ENCODE measurements at regions not wholly inside any gene's neighbourhood (a gene's known extent, or its start where the extent isn't known, plus 50 kb on each side); places are given as distances from the start of the nearest gene placed in this dataset.
"Not testable (repeated sequence)": the region's sequence is repeated elsewhere in the genome, so short reads cannot be mapped to it uniquely, and the experiment has no call there.

DNA sequence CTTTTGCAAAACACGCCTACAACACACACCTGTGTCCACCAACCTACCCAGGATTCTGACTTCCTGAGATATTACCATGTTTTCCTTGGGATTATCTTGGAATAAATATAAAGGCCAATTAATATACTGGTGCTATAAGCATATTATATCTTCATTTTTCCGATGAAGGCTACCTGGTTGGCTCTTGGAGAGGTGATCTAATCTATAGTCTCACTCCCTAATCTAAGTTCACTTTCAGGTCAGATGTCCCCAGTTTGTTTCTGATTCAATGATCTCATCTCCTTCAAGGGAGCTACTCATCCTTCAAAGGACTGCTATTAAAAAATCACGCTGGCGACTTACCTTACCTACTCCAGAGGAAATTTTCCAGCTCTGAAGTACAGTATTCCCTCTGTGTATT lies 517.5 kb downstream of the KLF5 start:
- DNase-seq (ENCODE audit: low spot score), result no peak

DNA sequence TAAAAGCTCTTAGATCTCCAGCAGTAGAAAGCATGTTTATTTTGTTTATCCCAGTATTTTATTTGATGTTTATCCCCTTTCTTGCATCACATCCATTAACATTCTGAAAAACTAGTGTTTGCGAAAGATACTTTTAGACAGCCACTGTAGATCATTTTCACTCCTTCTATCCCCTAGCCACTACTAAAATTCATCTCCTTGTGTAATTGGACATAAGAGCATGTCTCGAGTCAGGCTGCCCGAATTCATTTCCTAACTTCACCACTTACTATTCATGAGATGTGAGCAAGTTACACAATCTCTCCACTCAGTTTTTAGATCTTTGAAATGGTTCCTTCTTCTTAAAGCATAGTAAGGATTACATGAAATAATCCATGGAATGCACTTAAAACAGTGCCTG lies 514.0 kb downstream of the KLF5 start:
- DNase-seq (ENCODE audit: low spot score), result no peak

DNA sequence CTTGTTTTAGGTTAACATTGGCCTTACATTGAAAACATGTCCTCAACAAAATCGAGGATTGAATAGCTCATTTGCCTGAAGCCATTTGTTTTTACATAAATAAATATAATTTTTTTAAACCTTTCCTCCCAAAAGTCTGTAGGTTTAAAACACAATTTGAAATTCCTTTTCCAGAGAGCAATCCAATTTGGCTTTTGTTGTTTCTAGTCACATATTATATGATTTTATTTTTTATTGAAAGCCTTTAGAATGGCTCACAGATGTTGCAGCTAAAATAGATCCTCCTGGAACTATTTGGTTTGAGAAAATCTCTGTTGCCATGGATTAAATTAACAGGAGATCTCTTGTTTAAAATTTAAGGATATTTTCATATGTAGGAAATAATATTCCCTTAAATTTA lies 512.6 kb downstream of the KLF5 start:
- no peak for DNase-seq (ENCODE audit: low spot score)

DNA sequence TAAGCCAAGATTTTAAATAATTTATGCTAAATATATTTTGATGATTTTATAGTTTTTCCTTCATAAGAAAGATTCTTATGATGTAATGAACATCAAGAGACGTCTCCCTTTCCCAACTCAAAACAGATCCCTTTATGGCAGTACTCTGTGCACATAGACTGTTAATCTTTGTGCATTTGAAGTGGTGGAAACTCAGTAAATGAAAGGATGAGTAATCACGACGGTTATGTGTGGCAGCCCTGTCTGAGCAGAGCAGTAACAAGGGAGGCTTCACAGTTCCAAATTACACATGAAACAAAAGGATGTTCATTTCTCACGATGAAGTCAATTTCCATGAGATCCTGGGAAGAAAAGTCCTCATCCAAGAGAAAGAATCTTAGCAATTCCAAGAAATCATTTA lies 498.1 kb downstream of the KLF5 start:
- DNase-seq (ENCODE audit: low spot score), result peak; percentile 8

DNA sequence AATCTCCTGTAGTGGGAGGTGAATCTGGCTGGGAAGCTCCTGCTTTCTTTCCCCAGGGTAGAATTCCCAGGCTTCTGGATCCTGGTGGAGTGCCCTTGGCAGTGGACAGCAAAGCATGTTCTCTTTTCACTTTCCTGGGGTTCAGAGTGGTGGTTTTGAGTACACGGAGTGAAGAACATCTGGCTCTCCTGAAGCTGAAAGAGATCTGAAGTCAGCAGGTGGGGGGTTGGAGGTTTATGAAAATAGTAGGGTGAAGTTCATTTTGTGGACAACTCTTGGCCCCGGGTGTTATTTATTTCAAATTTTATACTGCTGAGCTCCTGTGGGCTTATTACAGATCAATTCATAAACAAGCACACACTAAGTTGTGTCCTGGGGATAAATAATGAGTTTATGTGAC lies 497.3 kb downstream of the KLF5 start:
- DNase-seq (ENCODE audit: low spot score), result no peak

DNA sequence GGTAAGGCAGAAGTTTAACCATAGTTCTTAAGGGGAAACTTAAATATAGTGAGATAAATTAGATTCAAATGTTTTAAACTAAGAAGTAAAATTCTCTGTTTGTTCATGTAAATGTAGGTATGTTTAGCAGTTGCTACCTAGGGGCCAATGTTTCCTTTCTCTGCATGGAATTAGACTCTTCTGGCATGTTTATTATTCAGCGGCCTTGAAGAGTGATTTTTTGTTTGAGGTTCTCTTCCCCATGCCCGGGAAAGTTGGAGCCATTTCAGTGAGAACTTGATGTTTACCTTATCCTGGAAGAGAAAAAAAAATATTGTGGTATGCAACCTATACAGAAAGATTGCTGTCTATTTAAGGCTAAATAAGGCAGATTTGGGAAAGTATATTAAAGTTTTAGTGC lies 492.9 kb downstream of the KLF5 start:
- no peak for DNase-seq (ENCODE audit: low spot score)

DNA sequence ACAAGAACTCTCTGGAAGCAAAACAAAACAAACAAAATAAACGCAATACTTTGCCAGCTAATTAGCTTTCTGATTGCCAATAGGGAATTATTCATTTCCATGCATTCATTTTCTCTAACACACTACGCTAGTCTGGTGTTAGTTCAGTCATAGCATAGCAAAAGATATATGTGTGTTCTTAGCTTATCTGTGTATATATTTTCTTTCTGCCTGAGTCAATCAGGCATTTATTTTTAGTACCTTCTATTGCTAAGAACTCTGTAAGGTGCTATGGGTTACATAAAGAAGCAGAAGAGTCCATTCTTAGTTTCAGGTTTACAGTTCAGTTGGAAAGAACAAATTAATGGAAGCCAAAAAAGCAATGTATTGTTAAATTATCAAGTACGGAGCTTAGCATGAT lies 490.9 kb downstream of the KLF5 start:
- DNase-seq (ENCODE audit: low spot score), result no peak

DNA sequence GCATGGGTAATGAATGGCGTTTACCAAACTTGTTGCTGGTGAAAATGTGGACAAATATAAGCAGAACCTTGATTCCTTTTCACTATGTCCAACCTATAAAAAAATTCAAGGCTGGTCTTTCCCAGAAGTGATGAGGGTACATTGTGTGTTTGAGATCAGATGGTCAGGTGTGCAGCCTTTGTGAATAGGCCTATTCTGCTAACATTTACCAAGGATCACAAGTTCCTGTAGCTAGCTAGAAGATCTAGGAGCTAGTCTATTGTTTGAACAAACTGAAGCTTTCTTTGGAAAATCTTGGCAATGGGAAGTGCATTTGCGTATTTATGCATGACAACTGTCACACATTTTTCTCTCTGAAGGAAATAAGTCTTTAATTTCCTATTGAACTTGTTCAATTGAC lies 489.6 kb downstream of the KLF5 start:
- no peak for DNase-seq (ENCODE audit: low spot score)

DNA sequence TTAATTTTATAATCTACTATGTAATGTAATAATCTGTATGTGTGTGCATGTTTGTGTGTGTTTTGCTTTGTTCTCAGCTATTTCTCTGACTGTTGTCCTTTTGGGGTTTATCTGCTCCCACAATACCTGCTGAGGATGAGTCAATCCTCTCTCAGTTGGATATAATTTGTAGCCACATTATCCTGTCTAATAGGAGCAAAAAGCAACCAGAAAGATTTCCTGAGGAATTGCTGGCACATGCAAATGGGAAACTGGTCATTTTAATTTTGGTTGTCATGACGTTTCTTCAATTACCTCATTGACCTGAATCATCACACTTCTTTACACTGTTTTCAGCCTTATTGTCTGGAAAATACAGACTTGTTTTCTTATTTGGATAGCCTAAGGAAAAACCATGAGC lies 488.4 kb downstream of the KLF5 start:
- DNase-seq (ENCODE audit: low spot score), result no peak

DNA sequence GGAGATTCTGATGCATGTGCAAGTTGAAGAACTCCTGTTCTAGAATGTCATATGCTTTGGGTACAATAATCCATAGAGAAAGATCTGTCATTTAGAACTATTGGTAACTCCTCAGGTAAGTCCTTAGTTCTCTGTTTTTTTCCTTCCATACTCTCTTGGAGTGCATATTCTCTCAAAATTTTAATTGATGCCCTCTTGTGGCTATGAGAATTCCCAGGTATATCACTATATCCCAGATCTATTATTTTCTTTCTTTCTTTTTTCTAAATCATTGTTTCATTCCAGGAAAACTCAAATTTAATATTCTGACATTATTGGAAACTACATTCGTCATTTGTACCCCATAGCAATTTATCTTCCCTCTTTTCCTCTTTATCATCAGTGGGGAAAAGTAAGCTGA lies 485.4 kb downstream of the KLF5 start:
- no peak for DNase-seq (ENCODE audit: low spot score)

DNA sequence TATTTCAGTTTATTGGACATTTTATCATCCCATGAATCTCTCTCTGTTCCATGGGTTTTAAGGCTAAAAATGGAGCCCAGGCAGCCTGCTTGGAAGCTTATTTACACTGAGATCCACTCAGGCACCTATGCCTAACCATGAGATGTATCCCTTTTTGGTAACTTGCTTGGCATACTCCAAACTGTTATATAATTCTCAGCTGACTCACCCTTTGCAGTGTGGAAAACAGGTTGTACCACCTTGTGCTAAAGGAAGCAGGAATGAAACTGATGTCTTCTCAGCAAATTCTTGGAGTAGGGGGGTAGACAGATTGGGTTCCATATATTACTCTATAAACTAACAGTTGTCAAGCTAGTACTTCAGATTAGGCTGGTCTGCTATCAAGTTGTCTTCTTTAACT lies 483.6 kb downstream of the KLF5 start:
- DNase-seq (ENCODE audit: low spot score), result no peak

DNA sequence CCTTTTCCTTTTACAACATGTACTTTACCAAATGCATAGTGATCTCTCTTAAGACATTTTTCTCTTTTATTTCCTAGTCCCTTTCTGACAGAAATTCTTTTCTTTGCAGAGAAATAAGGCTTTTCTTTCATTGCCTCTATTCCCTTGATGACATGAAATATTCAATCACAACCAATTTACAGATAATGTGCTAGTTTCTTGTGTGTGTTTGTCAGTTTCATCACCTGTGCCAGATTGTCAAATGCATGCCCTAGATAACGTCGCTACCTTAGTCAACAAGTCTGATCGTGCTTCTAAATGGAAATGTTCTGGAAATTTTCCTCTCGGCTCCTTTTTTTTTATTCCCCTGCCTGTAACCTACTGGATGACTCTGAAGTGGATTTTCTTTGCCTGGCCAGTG lies 478.1 kb downstream of the KLF5 start:
- no peak for DNase-seq (ENCODE audit: low spot score)

DNA sequence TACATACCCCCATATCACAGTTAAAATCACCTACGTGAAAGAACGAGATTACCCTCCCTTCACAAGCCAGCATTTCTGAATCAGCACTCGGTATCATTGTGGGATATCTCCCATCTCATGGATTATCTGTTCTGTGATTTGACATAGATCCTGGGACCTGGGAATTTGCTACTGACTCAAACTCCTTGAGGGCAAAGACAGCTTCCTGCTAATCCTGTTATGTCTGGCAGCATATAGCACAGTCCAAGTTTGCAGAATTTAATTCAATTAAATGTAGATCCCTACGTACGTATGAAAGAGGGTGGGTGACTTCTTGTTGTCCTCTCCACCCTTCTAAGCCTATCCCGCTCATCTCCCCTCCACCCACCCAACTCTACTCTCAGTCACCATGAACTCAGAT lies 476.5 kb downstream of the KLF5 start:
- DNase-seq (ENCODE audit: low spot score), result no peak

DNA sequence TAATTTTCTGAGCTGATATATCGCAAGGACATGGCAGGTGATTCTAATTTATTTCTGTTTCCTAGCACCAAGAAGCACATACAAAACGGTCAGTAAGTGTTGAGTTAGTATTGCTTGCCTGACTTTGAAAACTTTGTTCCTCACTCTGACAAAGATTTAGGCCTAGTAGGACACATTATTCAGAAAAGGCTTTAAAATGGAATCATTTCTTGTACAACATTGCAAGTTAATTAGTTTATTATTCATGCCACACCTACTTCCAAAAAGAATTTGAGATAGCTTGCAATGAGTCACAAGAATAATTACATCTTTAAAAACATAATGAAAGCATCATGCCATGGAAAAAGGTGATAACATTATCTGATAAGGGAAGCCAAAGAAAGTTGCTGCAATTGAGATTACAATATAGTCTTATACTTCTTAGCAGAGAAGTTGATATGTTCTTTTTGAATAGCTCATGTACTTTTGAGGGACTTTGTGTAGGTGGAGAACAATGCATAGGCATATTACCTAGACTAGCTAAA lies 474.2 kb downstream of the KLF5 start:
- DNase-seq (ENCODE audit: low spot score), result no peak

DNA sequence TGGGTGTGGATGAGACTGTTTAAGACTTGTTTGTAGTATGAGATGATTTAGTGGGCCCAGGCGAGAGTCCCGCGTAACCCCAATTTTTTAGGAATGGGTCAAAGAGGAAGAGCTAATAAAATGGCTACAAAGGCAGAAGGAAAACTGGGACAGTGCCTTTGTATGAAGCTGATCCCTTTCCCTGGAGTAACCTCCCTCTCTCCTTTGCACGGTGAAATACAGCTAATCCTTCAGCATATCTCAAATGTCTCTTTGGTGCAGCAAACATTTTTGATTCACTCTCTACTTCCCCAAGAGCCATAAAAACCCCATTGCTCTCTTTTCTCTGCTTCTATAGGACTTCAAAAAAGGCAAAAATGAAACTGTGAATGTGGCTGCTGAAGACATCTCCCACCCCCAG lies 473.8 kb downstream of the KLF5 start:
- DNase-seq (ENCODE audit: low spot score), result no peak

DNA sequence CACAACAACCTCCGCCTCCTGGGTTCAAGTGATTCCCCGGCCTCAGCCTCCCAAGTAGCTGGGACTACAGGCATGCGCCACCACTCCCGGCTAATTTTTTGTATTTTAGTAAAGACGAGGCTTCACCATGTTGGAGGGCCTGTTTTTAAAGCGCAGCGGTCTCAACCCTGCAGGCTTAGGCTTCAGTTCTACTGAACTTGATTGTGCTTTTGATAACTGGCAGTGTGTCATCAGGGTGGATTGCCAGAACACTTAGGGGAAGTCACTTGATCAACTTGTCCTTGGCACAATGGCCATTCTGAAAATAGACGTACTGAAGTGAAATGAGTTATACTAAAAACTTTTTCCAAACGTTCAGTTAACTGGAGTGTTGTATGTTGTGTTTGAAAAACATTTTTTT lies 472.2 kb downstream of the KLF5 start:
- DNase-seq (ENCODE audit: low spot score), result no peak

DNA sequence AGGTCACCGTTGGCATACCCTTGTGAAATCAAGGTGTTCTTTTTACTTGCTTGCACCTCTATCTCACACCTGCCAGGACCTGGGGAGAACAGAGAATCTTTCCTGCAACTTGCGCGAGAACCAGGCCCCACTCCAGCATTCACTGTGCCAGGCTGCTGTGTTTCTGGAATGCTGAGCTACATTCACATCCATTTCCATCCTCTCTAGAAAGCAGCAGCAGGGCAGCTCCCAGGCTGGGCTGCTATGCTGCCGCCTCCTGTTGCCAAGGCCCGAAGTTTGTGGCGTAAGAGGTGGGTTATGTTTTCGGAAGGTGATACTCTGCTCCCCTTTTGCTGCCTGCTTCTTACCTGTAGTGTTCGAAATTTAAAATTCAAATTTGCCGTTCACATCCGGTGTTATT lies 464.1 kb downstream of the KLF5 start:
- no peak for DNase-seq (ENCODE audit: low spot score)

DNA sequence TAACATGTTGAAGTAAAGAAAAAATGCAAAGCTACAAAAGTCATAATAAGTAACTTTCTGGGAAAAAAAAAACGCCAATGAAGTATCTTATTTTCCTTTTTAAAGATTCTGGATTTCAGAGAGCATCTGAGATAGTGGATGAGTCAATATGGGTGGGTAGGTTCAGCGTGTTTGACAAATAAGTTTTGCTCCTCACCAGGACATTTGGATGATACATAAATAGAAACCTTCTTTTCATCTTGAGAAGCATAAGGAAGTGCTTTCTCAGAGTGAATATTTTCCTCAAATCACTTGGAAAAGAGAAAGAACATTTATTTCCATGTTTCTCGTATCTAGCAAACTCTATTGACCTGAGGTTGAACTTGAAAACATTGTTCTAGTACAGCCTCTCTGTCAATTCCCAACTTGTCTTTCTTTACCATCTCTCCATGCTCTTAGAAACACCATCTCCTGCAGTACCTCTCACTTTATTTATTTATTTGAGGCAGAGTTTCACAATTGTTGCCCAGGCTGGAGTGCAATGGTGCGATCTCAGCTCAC lies 463.2 kb downstream of the KLF5 start:
- DNase-seq (ENCODE audit: low spot score), result no peak

DNA sequence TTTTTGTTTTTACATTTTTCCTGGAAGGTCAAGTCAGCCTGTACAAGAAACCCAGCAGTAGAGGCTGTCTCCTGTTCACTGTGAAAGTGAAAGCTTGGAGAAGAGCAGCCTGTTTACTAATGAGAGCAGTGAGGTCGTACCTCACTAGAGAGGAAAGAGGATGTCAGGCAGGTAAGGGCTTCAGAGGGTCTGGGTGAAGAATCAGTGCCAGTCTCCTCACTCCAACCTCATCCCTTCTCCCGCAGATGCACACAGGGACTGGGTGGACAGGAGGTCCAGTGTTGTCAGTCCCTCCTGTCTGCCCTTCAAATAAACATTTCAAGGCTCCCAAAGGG lies 462.5 kb downstream of the KLF5 start:
- DNase-seq (ENCODE audit: low spot score), result no peak

DNA sequence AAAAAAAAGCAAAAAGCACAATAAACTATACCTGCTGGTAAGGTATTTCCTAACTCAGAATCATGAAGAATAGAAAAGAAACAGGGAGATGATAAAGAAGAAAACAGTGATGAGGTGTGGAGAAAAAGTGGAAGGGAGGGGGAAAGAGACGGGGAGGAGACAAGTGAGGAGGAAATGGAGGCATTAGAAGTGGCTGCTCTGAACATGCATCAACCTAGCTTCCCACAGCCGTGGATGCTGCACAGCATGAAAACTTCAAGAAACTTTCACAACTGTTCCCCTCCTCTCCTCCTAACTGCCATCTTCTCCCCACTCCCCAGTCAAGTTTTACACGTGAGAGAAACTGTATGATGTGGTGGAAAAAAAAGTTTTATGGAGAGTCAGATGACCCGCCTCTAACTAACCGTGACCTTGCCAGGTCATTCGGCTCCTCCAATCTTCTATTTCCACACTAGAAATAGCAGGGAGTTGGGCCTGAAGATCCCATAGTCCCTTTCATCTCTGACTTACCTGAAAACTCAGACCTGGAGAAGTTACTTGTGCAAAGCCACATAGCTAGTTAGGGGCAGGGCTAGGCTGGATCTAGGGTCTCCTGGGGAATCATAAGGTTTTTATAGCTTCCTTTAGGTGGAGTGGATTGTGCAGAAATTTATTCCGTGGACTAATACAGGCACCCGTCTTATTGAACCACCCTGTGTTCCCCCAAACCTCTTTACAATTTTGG lies 461.9 kb downstream of the KLF5 start:
- no peak for DNase-seq (ENCODE audit: low spot score)

DNA sequence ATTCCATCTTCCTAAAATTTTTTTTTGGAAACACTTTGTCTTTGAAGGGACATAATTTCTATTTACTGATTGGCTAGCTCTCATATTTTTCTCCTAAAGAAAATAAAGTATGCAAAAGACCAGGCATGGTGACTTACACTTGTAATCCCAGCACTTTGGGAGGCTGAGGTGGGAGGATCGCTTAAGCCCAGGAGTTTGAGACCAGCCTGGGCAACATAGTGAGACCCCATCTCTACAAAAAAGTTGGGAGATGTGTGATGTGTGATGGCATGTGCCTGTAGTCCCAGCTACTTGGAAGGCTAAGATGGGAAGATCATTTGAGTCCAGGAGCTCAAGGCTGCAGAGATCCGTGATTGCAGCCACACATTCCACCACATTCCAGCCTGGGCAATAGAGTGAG lies 461.3 kb downstream of the KLF5 start:
- DNase-seq (ENCODE audit: low spot score), result not testable (repeated sequence)

DNA sequence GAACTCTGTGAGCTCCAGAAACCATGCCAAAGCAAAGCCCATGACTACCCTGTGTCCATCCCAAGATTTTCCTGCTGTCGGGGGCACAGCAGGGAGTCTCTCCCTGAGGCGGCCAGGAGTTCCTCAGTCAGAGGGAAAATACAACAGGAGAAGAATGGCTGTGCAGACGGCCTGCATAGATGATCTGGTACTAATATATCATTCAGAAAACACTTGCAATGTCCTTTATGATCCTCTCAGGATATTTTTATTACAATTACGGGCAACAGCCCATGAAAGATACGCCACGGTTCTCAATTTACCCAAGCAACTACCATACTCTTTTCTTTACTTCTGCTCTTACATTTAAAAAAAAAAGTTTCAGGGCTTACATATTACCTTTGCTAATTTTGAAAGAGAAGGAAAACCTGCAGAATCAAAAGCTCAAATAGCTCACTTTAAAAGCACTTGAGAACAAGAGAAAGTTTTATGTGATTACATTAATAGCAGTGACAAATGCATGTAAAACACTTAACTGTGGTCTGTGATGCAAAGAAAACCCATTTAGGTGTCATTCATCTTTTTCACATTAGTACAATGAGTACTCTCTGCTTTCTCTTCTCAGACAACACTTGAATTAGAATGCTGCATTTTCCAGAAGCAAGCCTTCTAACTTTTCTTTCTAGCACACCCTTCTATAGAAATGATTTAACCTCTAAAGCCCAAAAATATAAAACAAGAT lies 460.8 kb downstream of the KLF5 start:
- DNase-seq (ENCODE audit: low spot score), result no peak

DNA sequence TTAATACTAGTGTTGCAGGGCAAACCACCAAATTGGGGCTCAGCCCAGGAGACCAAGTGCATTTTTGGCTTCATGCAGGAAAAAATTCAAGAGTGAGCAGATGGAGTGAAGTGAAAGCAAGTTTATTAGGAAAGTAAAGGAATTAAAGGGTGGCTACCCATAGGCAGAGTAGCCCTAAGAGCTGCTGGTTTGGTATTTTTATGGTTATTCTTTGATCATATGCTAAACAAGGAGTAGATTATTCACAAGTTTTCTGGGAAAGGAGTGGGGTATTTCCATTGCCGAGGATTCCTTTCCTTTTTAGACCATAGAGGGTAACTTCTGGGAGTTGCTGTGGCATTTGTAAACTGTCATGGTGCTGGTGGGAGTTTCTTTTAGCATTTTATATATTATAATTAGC lies 459.0 kb downstream of the KLF5 start:
- DNase-seq (ENCODE audit: low spot score), result no peak

DNA sequence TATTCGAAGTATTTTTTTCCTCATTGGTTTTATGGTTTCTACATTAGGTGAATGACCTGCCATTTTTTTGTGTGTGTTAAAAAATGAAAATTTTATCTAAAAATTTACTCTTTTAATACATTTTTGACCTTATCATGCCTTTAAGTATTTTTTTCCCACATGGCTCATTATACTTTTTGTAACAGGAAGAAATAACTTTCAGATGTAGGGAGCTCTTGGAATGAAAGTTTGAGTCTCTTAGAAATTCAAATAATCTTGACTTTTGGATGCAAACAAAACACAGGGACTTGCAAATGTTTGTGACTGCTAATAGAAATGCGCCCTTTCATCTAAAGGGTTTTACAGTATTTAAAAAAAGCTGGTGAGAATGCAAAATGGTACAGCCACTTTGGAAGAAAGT lies 457.9 kb downstream of the KLF5 start:
- no peak for DNase-seq (ENCODE audit: low spot score)

All from AG20443 (cell line).